WTC11 (cell line): ENCODE measurements at regions not wholly inside any gene's neighbourhood (a gene's known extent, or its start where the extent isn't known, plus 50 kb on each side); places are given as distances from the start of the nearest gene placed in this dataset.

ENCODE experiments used
- ATAC-seq: fragments of 200-7000 bp; cut with Tn5 transposase; 2 replicates; pipeline ENCODE4 v1.10.0; 2021; ENCODE audit warnings: mild to moderate bottlenecking, moderate library complexity
- CTCF ChIA-PET: fragments of 300-600 bp; sonication (Branson Sonifier 250); formaldehyde crosslinking; loops from one replicate; lab custom pipeline; 2021; ENCODE audit warnings: antibody characterized with exemption; lab: Charles Lee
- POLR2A ChIA-PET: fragments of 350-600 bp; sonication (Branson Sonifier 250); formaldehyde crosslinking; loops from one replicate; lab custom pipeline; 2021; ENCODE audit warnings: antibody characterized with exemption; lab: Charles Lee
- DNase-seq: peaks from one replicate; pipeline ENCODE4 v3.0.0; 2021; ENCODE audit warnings: low spot score
- H3K27ac Mint-ChIP-seq: 2 replicates; pipeline ENCODE4 v1.8.0; 2021; ENCODE audit warnings: mixed read lengths
- H3K27me3 Mint-ChIP-seq: 2 replicates; pipeline ENCODE4 v1.8.0; 2021; ENCODE audit warnings: low read depth, mild to moderate bottlenecking, moderate library complexity, mixed read lengths
- H3K36me3 Mint-ChIP-seq: 2 replicates; pipeline ENCODE4 v1.8.0; 2021; ENCODE audit warnings: mixed read lengths
- H3K4me1 Mint-ChIP-seq: 2 replicates; pipeline ENCODE4 v1.8.0; 2022; ENCODE audit warnings: mixed read lengths
- H3K4me3 Mint-ChIP-seq: 2 replicates; pipeline ENCODE4 v1.8.0; 2021; ENCODE audit warnings: mild to moderate bottlenecking, moderate library complexity, mixed read lengths
- H3K9me3 Mint-ChIP-seq: 2 replicates; pipeline ENCODE4 v1.8.0; 2021; ENCODE audit warnings: mixed read lengths
- AFF4 ChIP-seq: sonication (generic); formaldehyde crosslinking; IDR thresholded peaks from 2 replicates; pipeline ENCODE4 v1.8.1; 2023; ENCODE audit warnings: mild to moderate bottlenecking, missing genetic modification reagents, borderline replicate concordance
- CBFB ChIP-seq: sonication (generic); formaldehyde crosslinking; IDR thresholded peaks from 2 replicates; pipeline ENCODE4 v1.8.1; 2022; ENCODE audit warnings: mild to moderate bottlenecking, low read depth, missing genetic modification reagents
- CDX4 ChIP-seq: fragments of 250-450 bp; sonication (Bioruptor Pico); IDR thresholded peaks from 2 replicates; pipeline ENCODE4 v1.9.0; 2021; ENCODE audit warnings: moderate library complexity, mild to moderate bottlenecking, inconsistent platforms, borderline replicate concordance
- CREM ChIP-seq: sonication (generic); formaldehyde crosslinking; IDR thresholded peaks from 2 replicates; pipeline ENCODE4 v1.8.1; 2022; ENCODE audit warnings: mild to moderate bottlenecking, missing genetic modification reagents, moderate library complexity
- E2F4 ChIP-seq: sonication (generic); formaldehyde crosslinking; IDR thresholded peaks from 2 replicates; pipeline ENCODE4 v1.8.1; 2022; ENCODE audit warnings: low read depth, mild to moderate bottlenecking, moderate library complexity, missing genetic modification reagents, borderline replicate concordance
- ELF4 ChIP-seq: sonication (generic); formaldehyde crosslinking; IDR thresholded peaks from 2 replicates; pipeline ENCODE4 v1.8.1; 2022; ENCODE audit warnings: low read depth, mild to moderate bottlenecking, moderate library complexity, missing genetic modification reagents
- EMX1 ChIP-seq: fragments of 250-450 bp; sonication (Bioruptor Pico); IDR thresholded peaks from 2 replicates; pipeline ENCODE4 v1.8.0; 2021; ENCODE audit warnings: mild to moderate bottlenecking
- ETV6 ChIP-seq: sonication (generic); formaldehyde crosslinking; IDR thresholded peaks from 2 replicates; pipeline ENCODE4 v1.8.1; 2022; ENCODE audit warnings: mild to moderate bottlenecking, missing genetic modification reagents
- HMGA2 ChIP-seq: fragments of 250-450 bp; sonication (Bioruptor Pico); IDR thresholded peaks from 2 replicates; pipeline ENCODE4 v1.4.0; 2021; ENCODE audit warnings: mild to moderate bottlenecking, moderate library complexity
- JAZF1 ChIP-seq: fragments of 250-450 bp; sonication (Bioruptor Pico); IDR thresholded peaks from 2 replicates; pipeline ENCODE4 v1.9.0; 2021; ENCODE audit warnings: moderate library complexity, mild to moderate bottlenecking, inconsistent platforms
- KAT7 ChIP-seq: sonication (generic); formaldehyde crosslinking; IDR thresholded peaks from 2 replicates; pipeline ENCODE4 v1.8.1; 2023; ENCODE audit warnings: missing genetic modification reagents, mild to moderate bottlenecking, borderline replicate concordance
- MYBL2 ChIP-seq: sonication (generic); formaldehyde crosslinking; IDR thresholded peaks from 2 replicates; pipeline ENCODE4 v1.8.1; 2023; ENCODE audit warnings: mild to moderate bottlenecking, moderate library complexity, missing genetic modification reagents
- NFATC4 ChIP-seq: fragments of 250-450 bp; sonication (Bioruptor Pico); IDR thresholded peaks from 2 replicates; pipeline ENCODE4 v1.9.0; 2021; ENCODE audit warnings: mild to moderate bottlenecking
- NFE2L1 ChIP-seq: sonication (generic); formaldehyde crosslinking; IDR thresholded peaks from 2 replicates; pipeline ENCODE4 v1.8.1; 2023; ENCODE audit warnings: missing genetic modification reagents
- PREB ChIP-seq: sonication (generic); formaldehyde crosslinking; IDR thresholded peaks from 2 replicates; pipeline ENCODE4 v1.8.1; 2022; ENCODE audit warnings: mild to moderate bottlenecking, missing genetic modification reagents, moderate library complexity, borderline replicate concordance
- PRRX2 ChIP-seq: fragments of 250-450 bp; sonication (Bioruptor Pico); IDR thresholded peaks from 2 replicates; pipeline ENCODE4 v1.8.0; 2021; ENCODE audit warnings: mild to moderate bottlenecking
- RELA ChIP-seq: sonication (generic); formaldehyde crosslinking; IDR thresholded peaks from 2 replicates; pipeline ENCODE4 v1.8.1; 2022; ENCODE audit warnings: missing genetic modification reagents, mild to moderate bottlenecking, borderline replicate concordance
- STAT6 ChIP-seq: sonication (generic); formaldehyde crosslinking; conservative IDR thresholded peaks from 2 replicates; pipeline ENCODE4 v1.8.1; 2023; ENCODE audit warnings: mild to moderate bottlenecking, low read depth, missing genetic modification reagents, moderate library complexity
- ZNF423 ChIP-seq: fragments of 250-450 bp; sonication (Bioruptor Pico); IDR thresholded peaks from 2 replicates; pipeline ENCODE4 v2.1.2; 2022; ENCODE audit warnings: mild to moderate bottlenecking, moderate library complexity
- ZNF512 ChIP-seq: sonication (generic); formaldehyde crosslinking; IDR thresholded peaks from 2 replicates; pipeline ENCODE4 v1.8.1; 2022; ENCODE audit warnings: missing genetic modification reagents, borderline replicate concordance

- peaks cover 23% of the 10 kb centered on the region for H3K4me1 Mint-ChIP-seq
- CTCF ChIA-PET: interaction anchor here (1.4 to 2.3 kb wide), 3 partner anchors 12 to 367 kb away, joined by 5 to 10 read pairs (median 7); no protein-coding TSS in a partner anchor
- POLR2A ChIA-PET: no interaction called here
- no peak for TF ChIP-seq NFATC4 (CRISPR knock-in tag)
- H3K27ac Mint-ChIP-seq: no peak overlapping the region
- no peak overlapping the region for H3K4me3 Mint-ChIP-seq
- H3K9me3 Mint-ChIP-seq: peaks cover 8% of the 10 kb centered on the region
- peaks cover 14% of the 10 kb centered on the region for H3K36me3 Mint-ChIP-seq
- ATAC-seq (no peak), DNase-seq (no peak)
- no peaks in the 10 kb centered on the region for H3K27me3 Mint-ChIP-seq
Observed at GRCh38 chr18:23399067-23399466, 54.0 kb upstream of the RIOK3 start.

- POLR2A ChIA-PET: interaction anchor here (1.1 kb wide), 1 partner anchor 266 kb away, joined by 4 read pairs; no protein-coding TSS in a partner anchor
- DNase-seq (no peak), ATAC-seq (no peak)
- Mint-ChIP-seq H3K36me3 (peaks cover 14% of the 10 kb centered on the region), H3K4me3 (no peak overlapping the region), H3K27ac (no peak overlapping the region), H3K27me3 (no peaks in the 10 kb centered on the region), H3K9me3 (peaks cover 8% of the 10 kb centered on the region), H3K4me1 (peaks cover 19% of the 10 kb centered on the region)
- CTCF ChIA-PET: interaction anchor here (1.1 to 1.2 kb wide), 4 partner anchors 11 to 417 kb away, joined by 3 to 8 read pairs (median 6); no protein-coding TSS in a partner anchor
- no peak for TF ChIP-seq ELF4 (CRISPR knock-in tag)
- TF ChIP-seq NFE2L1: no peak
- TF ChIP-seq AFF4 (CRISPR knock-in tag): no peak
- no peak for TF ChIP-seq ZNF512 (CRISPR knock-in tag)
- TF ChIP-seq E2F4: no peak
- TF ChIP-seq MYBL2: no peak
- TF ChIP-seq PREB (CRISPR knock-in tag): no peak
- TF ChIP-seq CREM: no peak
- TF ChIP-seq ETV6 (CRISPR knock-in tag): no peak
- TF ChIP-seq JAZF1 (CRISPR knock-in tag): no peak
- TF ChIP-seq PRRX2 (CRISPR knock-in tag): no peak
- TF ChIP-seq STAT6 (CRISPR knock-in tag): no peak
- no peak for TF ChIP-seq ZNF423 (CRISPR knock-in tag)
- no peak for TF ChIP-seq RELA (CRISPR knock-in tag)
- TF ChIP-seq EMX1 (CRISPR knock-in tag): no peak
- no peak for TF ChIP-seq KAT7 (CRISPR knock-in tag)
- no peak for TF ChIP-seq CDX4 (CRISPR knock-in tag)
- no peak for TF ChIP-seq HMGA2
- TF ChIP-seq CBFB: no peak
Observed at GRCh38 chr18:23400918-23401317, 52.2 kb upstream of the RIOK3 start.
